ENCODE measurements at regions not wholly inside any gene's neighbourhood (a gene's known extent, or its start where the extent isn't known, plus 50 kb on each side); places are given as distances from the start of the nearest gene placed in this dataset.

DNA sequence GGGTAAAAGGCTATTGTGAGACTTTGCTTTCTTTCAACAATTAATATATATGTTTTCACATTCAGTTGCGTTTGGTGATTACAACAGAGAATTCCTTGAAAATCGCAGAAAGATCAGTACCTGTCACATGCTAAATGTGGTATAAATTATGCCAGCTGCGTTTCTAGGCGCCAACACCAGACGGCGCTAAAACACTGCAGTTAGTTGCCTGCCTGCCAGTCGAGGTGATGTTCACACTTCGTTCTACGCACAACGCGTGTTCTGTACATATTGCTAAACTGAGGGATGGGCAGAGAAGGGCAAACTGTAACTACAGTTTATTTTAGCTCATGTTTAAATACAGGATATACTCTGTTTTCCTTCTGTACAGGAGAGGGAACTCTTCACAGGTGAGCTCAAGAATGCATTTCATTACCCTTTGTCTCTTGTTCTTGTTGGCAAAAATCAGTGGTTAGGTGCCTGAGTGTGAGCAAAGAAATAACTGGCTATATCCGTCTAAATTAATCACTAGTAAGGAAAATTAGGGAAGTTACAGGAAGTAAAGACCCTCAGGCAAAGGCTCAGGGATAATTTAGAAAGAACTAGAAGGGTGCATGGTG is 100.1 kb upstream of the RGS17 start:
- DNase-seq (ENCODE audit: low spot score), result peak; percentile 34

GRCh38 chr6:153218184-153218792 is 87.2 kb upstream of the RGS17 start:
- DNase-seq (ENCODE audit: low spot score), result no peak

GRCh38 chr6:153216789-153217188 is 85.7 kb upstream of the RGS17 start:
- DNase-seq (ENCODE audit: low spot score), result no peak

- DNase-seq (ENCODE audit: low spot score), result no peak
Observed at GRCh38 chr6:153215242-153215641, 84.2 kb upstream of the RGS17 start.

- DNase-seq (ENCODE audit: low spot score), result no peak
Observed at GRCh38 chr6:153214436-153214835, 83.4 kb upstream of the RGS17 start.

GRCh38 chr6:153210083-153210482 is 79.0 kb upstream of the RGS17 start:
- DNase-seq (ENCODE audit: low spot score), result peak; percentile 32

DNA sequence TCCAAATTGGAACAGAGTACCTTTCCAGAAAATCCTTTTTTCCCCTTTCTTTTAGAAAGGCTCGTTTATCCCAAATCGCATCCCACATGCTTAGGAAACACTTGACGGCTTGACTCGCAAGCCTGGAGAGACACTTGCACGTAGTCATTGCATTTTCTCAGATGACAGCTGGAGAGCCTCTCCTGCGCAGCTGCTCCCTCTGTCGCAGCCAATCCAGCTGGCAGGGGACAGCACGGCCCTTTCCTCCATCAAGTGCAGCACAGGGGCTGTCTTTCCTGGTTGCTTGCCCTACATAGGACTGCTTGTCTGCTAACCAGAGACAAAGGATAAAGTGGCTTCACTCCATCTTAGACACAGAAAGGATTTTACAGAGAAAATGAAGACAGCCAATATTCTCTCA is 77.6 kb upstream of the RGS17 start:
- peak; percentile 13 for DNase-seq (ENCODE audit: low spot score)

- DNase-seq (ENCODE audit: low spot score), result no peak
Observed at GRCh38 chr6:153207617-153208016, 76.5 kb upstream of the RGS17 start.

- DNase-seq (ENCODE audit: low spot score), result no peak
Observed at GRCh38 chr6:153207006-153207405, 75.9 kb upstream of the RGS17 start.

DNA sequence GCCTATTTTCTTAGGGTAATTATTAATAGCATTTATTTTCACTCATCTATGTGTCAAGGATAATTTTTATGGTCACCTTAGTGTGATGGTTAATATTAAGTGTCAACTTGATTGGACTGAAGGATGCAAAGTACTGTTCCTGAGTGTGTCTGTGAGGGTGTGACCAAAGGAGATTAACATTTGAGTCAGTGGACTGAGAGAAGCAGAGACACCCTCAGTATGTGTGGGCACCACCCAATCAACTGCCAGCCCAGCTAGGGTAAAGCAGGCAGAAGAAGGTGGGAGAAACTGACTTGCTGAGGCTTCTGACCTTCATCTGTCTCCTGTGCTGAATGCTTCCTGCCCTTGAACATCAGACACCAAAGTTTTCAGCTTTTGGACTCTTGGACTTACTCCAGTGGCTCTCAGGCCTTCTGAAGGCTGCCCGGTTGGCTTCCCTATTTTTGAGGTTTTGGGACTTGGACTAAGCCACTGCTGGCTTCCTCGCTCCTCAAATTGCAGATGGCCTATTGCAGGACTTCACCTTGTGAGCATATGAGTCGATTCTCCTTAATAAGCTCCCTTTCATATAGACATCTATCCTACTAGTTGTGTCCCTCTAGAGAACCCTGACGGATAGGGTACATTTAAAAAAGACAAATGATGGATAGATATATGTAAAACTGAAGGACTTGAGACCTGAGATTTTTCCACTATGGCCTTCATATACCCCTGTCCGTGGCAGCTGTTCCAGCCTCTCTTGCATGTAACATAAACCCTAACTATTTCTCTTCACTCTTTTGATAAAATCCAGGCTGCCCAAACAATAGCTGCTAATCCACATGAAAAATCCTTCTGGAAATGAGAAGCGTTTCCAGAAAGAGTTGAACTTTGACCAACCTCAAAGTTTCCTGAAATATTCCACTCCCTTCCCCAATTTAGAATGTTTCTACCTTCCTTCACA is 62.1 kb upstream of the RGS17 start:
- DNase-seq (ENCODE audit: low spot score), result no peak

GRCh38 chr6:153183925-153184324 is 52.8 kb upstream of the RGS17 start:
- DNase-seq (ENCODE audit: low spot score), result no peak
